GM12892 (cell line): ENCODE measurements at regions not wholly inside any gene's neighbourhood (a gene's known extent, or its start where the extent isn't known, plus 50 kb on each side); places are given as distances from the start of the nearest gene placed in this dataset.

Experiments used
- DNase-seq: peaks from one replicate; pipeline ENCODE4 v3.0.0; 2011; ENCODE audit not compliant: insufficient read length
- FAIRE-seq: peaks from 2 replicates; lab custom pipeline; 2011; peaks lifted over from hg19 to GRCh38; lab: Jason Lieb, UNC
- POLR2A ChIP-seq: IDR thresholded peaks from 2 replicates; pipeline ENCODE4 v1.6.1; 2011; ENCODE audit warnings: low read depth, low read length, control low read depth
- POLR2AphosphoS5 ChIP-seq: IDR thresholded peaks from 2 replicates; pipeline ENCODE4 v1.6.1; 2011; ENCODE audit warnings: low read depth, low read length, control low read depth
- TAF1 ChIP-seq: IDR thresholded peaks from 2 replicates; pipeline ENCODE4 v1.6.1; 2011; ENCODE audit warnings: low read depth, mild to moderate bottlenecking, control low read depth, low read length, borderline replicate concordance

DNA sequence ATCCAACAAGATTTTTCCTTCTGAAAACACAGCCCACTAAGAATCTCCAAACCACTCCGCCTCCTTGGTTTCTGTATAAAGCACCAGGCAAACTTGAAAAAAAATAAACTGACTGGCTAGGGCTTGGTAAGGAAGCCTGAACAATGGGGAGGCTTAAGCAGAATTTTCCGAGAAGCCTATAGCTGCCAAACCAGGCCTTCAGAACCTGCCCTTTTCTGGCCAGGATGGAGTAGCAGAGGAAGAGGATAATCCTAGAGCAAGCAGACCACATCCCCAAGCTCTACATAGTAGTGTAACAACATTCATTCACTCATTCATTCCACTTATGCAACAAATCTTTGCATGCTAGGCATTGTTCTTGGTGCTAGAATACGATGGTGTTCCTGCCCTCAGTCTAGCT lies 529.6 kb upstream of the ZEB2 start:
- DNase-seq (no peak), FAIRE-seq (no peak)
- TF ChIP-seq POLR2A (no peak), POLR2AphosphoS5 (no peak), TAF1 (no peak)

- no peak for FAIRE-seq
Measured at GRCh38 chr2:145047554-145047953, 527.6 kb upstream of the ZEB2 start.

DNA sequence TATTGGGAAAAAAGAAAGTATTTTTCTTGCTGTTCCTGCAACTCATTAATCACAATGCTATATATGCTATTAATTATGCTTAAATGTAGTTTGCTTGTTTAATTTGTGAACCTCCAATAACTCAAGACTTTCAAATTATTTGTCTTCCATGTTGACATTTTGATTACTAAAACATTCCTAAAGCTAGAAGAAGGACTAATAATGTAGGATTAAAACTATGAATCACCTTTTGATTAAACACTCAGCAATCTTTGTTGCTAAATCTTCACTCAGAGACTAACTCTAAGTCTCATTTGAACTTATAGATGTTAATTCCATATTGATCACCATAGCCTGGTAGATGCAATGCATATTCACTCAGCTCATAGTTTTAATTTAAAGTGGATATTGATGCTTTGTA lies 524.6 kb upstream of the ZEB2 start:
- FAIRE-seq (no peak), DNase-seq (no peak)
- TF ChIP-seq POLR2A, result no peak
- no peak for TF ChIP-seq TAF1
- no peak for TF ChIP-seq POLR2AphosphoS5

More at GRCh38 chr2:145047554-145047953, 527.6 kb upstream of the ZEB2 start:
- TF ChIP-seq TAF1 (no peak), POLR2AphosphoS5 (no peak), POLR2A (no peak)
- no peak for DNase-seq

- no peak for DNase-seq
- FAIRE-seq, result no peak
- TF ChIP-seq POLR2A (no peak), POLR2AphosphoS5 (no peak), TAF1 (no peak)
Measured at GRCh38 chr2:145043399-145043834, 523.5 kb upstream of the ZEB2 start.

DNA sequence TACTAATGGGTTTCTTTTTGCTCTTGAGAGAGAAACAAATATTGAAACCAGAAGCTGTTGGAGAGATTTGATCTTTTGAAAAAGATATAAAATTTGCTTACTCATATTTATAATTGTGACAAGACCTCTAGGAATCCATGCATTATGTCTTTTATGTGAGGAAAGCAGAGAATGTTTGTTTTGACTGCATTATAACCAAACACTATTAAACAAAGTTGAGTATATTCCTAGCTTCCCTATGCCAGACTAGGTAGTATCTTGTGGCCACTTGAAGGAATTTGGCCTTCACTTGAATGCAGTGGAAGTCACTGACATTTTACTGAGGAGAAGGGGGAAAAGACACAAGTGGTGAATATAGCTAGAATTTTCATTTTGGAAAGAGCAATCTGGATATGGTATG lies 521.8 kb upstream of the ZEB2 start:
- no peak for DNase-seq
- TF ChIP-seq TAF1 (no peak), POLR2AphosphoS5 (no peak), POLR2A (no peak)
- no peak for FAIRE-seq

DNA sequence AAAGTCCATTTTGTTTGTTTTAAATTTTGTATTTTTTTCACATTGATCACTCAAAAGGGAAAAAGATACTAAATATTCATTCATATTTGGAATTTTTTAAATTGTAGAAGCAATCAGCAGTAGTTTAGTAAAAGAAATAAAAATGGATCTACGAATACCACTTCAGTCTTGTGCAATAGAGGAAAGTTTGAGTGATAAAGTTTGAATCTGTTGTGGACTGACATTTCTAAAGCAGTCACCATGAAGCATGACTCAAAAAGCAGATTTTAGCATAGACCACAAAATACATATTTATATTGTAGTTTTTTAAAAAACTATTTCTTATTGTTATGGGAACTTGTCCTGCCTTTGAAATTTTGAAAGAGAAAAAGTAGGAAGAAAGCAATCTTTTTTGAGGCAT lies 520.5 kb upstream of the ZEB2 start:
- no peak for FAIRE-seq
- DNase-seq, result no peak
- TF ChIP-seq POLR2AphosphoS5 (no peak), TAF1 (no peak), POLR2A (no peak)

DNA sequence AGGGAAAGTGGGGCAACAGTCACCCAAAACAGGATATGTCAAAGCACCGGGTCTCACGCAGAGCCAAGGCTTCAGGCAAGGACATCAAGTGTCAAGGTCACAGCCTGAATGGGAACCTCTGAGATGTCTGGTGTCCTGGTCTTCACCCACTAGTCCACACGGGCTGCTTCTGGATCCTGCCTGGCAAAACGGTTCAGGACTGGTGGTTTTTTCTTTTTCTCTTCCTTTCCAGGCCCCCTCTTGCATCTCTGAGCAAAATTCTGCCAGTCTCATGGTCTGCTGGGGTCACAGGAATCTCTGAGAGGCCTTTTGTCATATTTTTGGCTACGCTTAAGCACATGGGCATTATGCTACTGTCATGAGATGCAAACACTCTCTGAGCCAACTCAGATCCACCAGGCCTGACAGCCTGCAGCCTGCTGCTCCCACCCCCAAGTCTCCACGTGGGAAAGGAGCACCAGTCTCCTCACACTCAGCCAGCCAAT lies 518.2 kb upstream of the ZEB2 start:
- DNase-seq (no peak), FAIRE-seq (no peak)
- no peak for TF ChIP-seq POLR2AphosphoS5
- no peak for TF ChIP-seq POLR2A
- TF ChIP-seq TAF1, result no peak

- no peak for TF ChIP-seq POLR2A
- TF ChIP-seq POLR2AphosphoS5, result no peak
- no peak for DNase-seq
- no peak for FAIRE-seq
Measured at GRCh38 chr2:145036421-145037011, 516.6 kb upstream of the ZEB2 start.

- no peak for FAIRE-seq
- DNase-seq, result no peak
- no peak for TF ChIP-seq POLR2AphosphoS5
- no peak for TF ChIP-seq POLR2A
- no peak for TF ChIP-seq TAF1
Measured at GRCh38 chr2:145034511-145034910, 514.6 kb upstream of the ZEB2 start.

- FAIRE-seq, result no peak
Measured at GRCh38 chr2:145033438-145033837, 513.5 kb upstream of the ZEB2 start.

GRCh38 chr2:145032791-145033190 lies 512.9 kb upstream of the ZEB2 start:
- no peak for DNase-seq
- TF ChIP-seq TAF1 (no peak), POLR2A (no peak), POLR2AphosphoS5 (no peak)

More at GRCh38 chr2:145033438-145033837, 513.5 kb upstream of the ZEB2 start:
- TF ChIP-seq TAF1 (no peak), POLR2AphosphoS5 (no peak), POLR2A (no peak)
- DNase-seq, result no peak

GRCh38 chr2:145029873-145030272 lies 510.0 kb upstream of the ZEB2 start:
- TF ChIP-seq POLR2A, result no peak
- TF ChIP-seq TAF1, result no peak
- no peak for TF ChIP-seq POLR2AphosphoS5
- FAIRE-seq (no peak), DNase-seq (no peak)

More at GRCh38 chr2:145032791-145033190, 512.9 kb upstream of the ZEB2 start:
- FAIRE-seq, result no peak

DNA sequence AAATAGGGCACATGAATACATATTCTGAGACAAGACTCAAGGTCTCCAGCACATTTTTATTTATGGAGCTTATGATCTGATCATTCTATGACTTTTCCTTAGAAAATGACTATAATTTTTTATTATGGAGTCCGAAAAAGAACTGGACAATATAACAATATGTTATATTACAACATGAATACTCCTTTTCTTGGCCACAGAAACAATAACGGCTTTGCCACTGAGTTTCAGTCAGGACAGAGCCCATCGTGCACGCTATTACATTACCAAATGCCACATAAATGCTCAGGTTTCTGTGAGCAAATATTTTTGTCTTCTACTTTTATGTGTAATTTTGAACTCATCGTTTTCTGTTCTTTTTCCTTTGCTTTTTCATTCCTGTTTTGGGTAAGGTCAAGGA lies 509.2 kb upstream of the ZEB2 start:
- TF ChIP-seq POLR2A, result no peak
- no peak for TF ChIP-seq POLR2AphosphoS5
- no peak for TF ChIP-seq TAF1
- no peak for DNase-seq
- no peak for FAIRE-seq
